AG04450 (cell line): ENCODE measurements at regions not wholly inside any gene's neighbourhood (a gene's known extent, or its start where the extent isn't known, plus 50 kb on each side); places are given as distances from the start of the nearest gene placed in this dataset.

Experiments used
- CTCF ChIA-PET: fragments of 300-600, 350-600 bp; formaldehyde crosslinking; extraction: SDS; loops from one replicate; lab custom pipeline; 2022; ENCODE audit warnings: antibody characterized with exemption, inconsistent platforms; lab: Charles Lee
- POLR2A ChIA-PET: fragments of 350-600 bp; formaldehyde crosslinking; extraction: SDS; loops from one replicate; lab custom pipeline; 2021; ENCODE audit warnings: antibody characterized with exemption, inconsistent platforms; lab: Yijun Ruan, JAX
- DNase-seq: peaks from one replicate; pipeline ENCODE4 v3.0.0-alpha.2; 2011; ENCODE audit warnings: low read depth, low spot score
- H3K27ac ChIP-seq: one replicate; pipeline ENCODE4 v1.5.1; 2012; ENCODE audit warnings: low read depth, low read length, control low read depth
- H3K27me3 ChIP-seq: one replicate; pipeline ENCODE4 v1.6.0; 2012; ENCODE audit warnings: low read length; ENCODE audit not compliant: control insufficient read depth, insufficient read depth
- H3K4me3 ChIP-seq: 2 replicates; pipeline ENCODE4 v1.5.1; 2011; ENCODE audit warnings: mild to moderate bottlenecking, low read depth, low read length, control low read depth
- H3K9me3 ChIP-seq: 2 replicates; pipeline ENCODE4 v1.5.1; 2012; ENCODE audit warnings: low read length; ENCODE audit not compliant: control insufficient read depth, insufficient read depth
- TF ChIP-seq, protein P1 (sequence below): IDR thresholded peaks from 2 replicates; pipeline ENCODE4 v1.5.1; 2011; ENCODE audit warnings: low read depth, low read length, control low read depth, inconsistent platforms

DNA sequence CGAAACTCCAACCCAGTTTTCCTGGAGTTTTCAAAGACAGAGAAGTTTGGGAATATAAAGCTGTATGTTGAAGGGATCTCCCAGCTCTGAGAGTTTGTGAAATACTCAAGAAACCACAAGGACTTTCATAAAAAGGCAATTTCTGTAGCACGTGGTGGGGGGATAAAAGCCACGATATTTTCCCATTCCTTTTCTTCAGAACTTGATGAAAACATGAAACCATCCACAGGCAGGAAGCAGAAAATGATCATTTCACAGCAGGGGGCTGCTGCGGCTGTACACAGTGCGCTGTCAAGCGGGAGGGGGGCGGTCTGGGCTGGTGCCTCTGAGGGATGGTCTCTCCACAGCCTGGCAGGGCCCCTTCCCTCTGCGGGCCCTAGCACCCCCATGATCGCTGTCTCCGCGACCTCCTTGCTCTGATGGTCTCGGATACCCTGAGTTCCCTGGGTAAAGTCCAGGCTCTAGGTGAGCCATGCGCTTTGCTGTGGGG is 423.2 kb downstream of the MN1 start:
- POLR2A ChIA-PET = no interaction called here
- Histone ChIP-seq H3K9me3 (no peaks in the 10 kb centered on the region), H3K4me3 (no peak overlapping the region), H3K27me3 (peaks cover 51% of the 10 kb centered on the region), H3K27ac (no peak overlapping the region)
- CTCF ChIA-PET = no interaction called here
- TF ChIP-seq, protein P1, sequence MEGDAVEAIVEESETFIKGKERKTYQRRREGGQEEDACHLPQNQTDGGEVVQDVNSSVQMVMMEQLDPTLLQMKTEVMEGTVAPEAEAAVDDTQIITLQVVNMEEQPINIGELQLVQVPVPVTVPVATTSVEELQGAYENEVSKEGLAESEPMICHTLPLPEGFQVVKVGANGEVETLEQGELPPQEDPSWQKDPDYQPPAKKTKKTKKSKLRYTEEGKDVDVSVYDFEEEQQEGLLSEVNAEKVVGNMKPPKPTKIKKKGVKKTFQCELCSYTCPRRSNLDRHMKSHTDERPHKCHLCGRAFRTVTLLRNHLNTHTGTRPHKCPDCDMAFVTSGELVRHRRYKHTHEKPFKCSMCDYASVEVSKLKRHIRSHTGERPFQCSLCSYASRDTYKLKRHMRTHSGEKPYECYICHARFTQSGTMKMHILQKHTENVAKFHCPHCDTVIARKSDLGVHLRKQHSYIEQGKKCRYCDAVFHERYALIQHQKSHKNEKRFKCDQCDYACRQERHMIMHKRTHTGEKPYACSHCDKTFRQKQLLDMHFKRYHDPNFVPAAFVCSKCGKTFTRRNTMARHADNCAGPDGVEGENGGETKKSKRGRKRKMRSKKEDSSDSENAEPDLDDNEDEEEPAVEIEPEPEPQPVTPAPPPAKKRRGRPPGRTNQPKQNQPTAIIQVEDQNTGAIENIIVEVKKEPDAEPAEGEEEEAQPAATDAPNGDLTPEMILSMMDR = no peak
- no peak for DNase-seq

GRCh38 chr22:27378995-27379394 is 422.6 kb downstream of the MN1 start:
- CTCF ChIA-PET = no interaction called here
- POLR2A ChIA-PET = no interaction called here

DNA sequence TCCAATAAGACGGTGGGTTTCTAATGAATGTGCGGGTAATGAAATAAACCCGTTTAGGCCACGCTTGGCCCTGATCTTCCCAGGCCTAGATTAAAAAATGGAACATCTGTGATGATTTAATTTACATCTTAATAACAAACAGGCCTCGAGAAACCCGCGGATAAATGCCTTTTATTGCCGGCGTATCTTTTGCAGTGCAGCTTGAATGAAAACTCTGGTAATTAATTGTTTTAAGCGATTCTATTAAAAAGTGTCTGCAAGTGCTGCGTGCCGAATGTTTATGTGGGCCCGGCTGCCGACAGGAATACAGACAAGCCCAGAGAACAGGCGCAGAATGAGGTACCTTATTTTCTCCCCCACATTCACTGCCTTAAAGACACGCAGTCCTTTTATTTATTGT is 420.7 kb downstream of the MN1 start:
- H3K4me3 ChIP-seq = no peak overlapping the region
- peaks cover 56% of the 10 kb centered on the region for H3K27me3 ChIP-seq
- POLR2A ChIA-PET = no interaction called here
- no peak overlapping the region for H3K27ac ChIP-seq
- H3K9me3 ChIP-seq = no peaks in the 10 kb centered on the region
- TF ChIP-seq, protein P1 = no peak
- no peak for DNase-seq
- CTCF ChIA-PET = no interaction called here

More at GRCh38 chr22:27378995-27379394, 422.6 kb downstream of the MN1 start:
- DNase-seq = no peak
- H3K27me3 ChIP-seq = peaks cover 52% of the 10 kb centered on the region
- H3K27ac ChIP-seq = no peak overlapping the region
- TF ChIP-seq, protein P1 = no peak
- H3K9me3 ChIP-seq = no peaks in the 10 kb centered on the region
- no peak overlapping the region for H3K4me3 ChIP-seq

GRCh38 chr22:27381552-27381951 is 420.0 kb downstream of the MN1 start:
- no peak for DNase-seq
- no peaks in the 10 kb centered on the region for H3K9me3 ChIP-seq
- H3K27me3 ChIP-seq = peaks cover 56% of the 10 kb centered on the region
- ChIA-PET POLR2A (no interaction called here), CTCF (no interaction called here)
- H3K4me3 ChIP-seq = no peak overlapping the region
- no peak overlapping the region for H3K27ac ChIP-seq
- TF ChIP-seq, protein P1 = no peak

- no peak overlapping the region for H3K4me3 ChIP-seq
- POLR2A ChIA-PET = no interaction called here
- no peaks in the 10 kb centered on the region for H3K9me3 ChIP-seq
- no peak overlapping the region for H3K27ac ChIP-seq
- no peak for DNase-seq
- CTCF ChIA-PET = interaction anchor here (0.6 to 0.9 kb wide), 2 partner anchors 24 to 47 kb away, joined by 3 to 5 read pairs; no protein-coding TSS in a partner anchor
- peaks cover 56% of the 10 kb centered on the region for H3K27me3 ChIP-seq
- TF ChIP-seq, protein P1 = no peak
These were observed 419.4 kb downstream of the MN1 start for GRCh38 chr22:27381960-27382742.
